ENCODE measurements at regions not wholly inside any gene's neighbourhood (a gene's known extent, or its start where the extent isn't known, plus 50 kb on each side); places are given as distances from the start of the nearest gene placed in this dataset.
"Not testable (repeated sequence)": the region's sequence is repeated elsewhere in the genome, so short reads cannot be mapped to it uniquely, and the experiment has no call there.

DNA sequence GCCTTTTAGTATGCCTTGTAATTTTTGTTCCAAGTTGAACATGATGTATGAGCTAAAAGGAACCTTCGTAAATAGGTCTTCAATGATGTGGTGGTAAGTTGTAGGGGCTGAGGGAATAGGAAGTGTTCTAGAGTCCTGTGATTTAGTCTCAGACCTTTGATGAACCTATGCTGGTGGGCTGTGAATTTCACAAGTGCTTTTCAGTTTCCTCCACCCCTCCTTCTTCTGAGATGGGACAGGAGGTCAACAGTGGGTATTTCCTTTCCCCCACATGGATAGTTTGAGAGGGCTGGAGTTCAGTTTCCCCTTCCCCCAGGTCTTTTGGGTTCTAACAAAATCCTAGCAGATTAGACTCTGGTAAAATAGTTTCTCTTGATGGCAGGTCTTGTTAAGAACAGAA is 121.0 kb upstream of the ATXN1 start:
- no peak for TF ChIP-seq EZH2phosphoT487 (IDR thresholded peaks at IDR 0.05; ENCODE audit: borderline replicate concordance, low read length)
- TF ChIP-seq, protein P1, sequence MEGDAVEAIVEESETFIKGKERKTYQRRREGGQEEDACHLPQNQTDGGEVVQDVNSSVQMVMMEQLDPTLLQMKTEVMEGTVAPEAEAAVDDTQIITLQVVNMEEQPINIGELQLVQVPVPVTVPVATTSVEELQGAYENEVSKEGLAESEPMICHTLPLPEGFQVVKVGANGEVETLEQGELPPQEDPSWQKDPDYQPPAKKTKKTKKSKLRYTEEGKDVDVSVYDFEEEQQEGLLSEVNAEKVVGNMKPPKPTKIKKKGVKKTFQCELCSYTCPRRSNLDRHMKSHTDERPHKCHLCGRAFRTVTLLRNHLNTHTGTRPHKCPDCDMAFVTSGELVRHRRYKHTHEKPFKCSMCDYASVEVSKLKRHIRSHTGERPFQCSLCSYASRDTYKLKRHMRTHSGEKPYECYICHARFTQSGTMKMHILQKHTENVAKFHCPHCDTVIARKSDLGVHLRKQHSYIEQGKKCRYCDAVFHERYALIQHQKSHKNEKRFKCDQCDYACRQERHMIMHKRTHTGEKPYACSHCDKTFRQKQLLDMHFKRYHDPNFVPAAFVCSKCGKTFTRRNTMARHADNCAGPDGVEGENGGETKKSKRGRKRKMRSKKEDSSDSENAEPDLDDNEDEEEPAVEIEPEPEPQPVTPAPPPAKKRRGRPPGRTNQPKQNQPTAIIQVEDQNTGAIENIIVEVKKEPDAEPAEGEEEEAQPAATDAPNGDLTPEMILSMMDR (IDR thresholded peaks at IDR 0.05; ENCODE audit: low read depth, low read length, poor library complexity, severe bottlenecking), result no peak

DNA sequence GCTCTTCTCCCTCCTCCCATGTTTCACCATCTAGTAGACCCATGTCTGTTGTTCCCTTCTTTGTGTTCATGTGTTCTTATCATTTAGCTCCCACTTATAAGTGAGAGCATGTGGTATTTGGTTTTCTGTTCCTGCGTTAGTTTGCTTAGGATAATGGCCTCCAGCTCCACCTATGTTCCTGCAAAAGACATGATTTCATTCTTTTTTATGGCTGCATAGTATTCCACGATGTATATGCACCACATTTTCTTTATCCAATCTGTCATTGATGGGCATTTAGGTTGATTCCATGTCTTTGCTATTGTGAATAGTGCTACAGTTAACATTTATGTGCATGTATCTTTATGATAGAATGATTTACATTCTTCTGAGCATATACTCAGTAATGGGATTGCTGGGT is 115.6 kb upstream of the ATXN1 start:
- H3K27ac ChIP-seq (ENCODE audit: low read depth, low read length); H3K4me1 ChIP-seq (ENCODE audit: control insufficient read depth, low read length); H3F3A ChIP-seq (ENCODE audit: control insufficient read depth, insufficient read depth); H4K20me1 ChIP-seq (ENCODE audit: control insufficient read depth, insufficient read depth, low read depth, low read length); H3K9me3 ChIP-seq (ENCODE audit: control insufficient read depth, insufficient read depth, low read length); H3K9me2 ChIP-seq (replicated peaks; ENCODE audit: control insufficient read depth, low read length); H3K79me2 ChIP-seq (ENCODE audit: control insufficient read depth, low read length); H3K36me3 ChIP-seq (ENCODE audit: control insufficient read depth, low read length); H3K4me2 ChIP-seq (ENCODE audit: low read length); H3K27me3 ChIP-seq (ENCODE audit: control insufficient read depth, low read length); H3K4me3 ChIP-seq (ENCODE audit: low read length): not testable (repeated sequence)

More for the DNA sequence above, 121.0 kb upstream of the ATXN1 start:
- no peaks in the 10 kb centered on the region for H3F3A ChIP-seq (ENCODE audit: control insufficient read depth, insufficient read depth)
- no peak overlapping the region for H3K27ac ChIP-seq (ENCODE audit: low read depth, low read length)
- peaks cover 3% of the 10 kb centered on the region; the same call in 1 of the 2 replicates for H3K27me3 ChIP-seq (ENCODE audit: control insufficient read depth, low read length)
- no peaks in the 10 kb centered on the region for H4K20me1 ChIP-seq (ENCODE audit: control insufficient read depth, insufficient read depth, low read depth, low read length)
- H3K4me3 ChIP-seq (ENCODE audit: low read length), result no peak overlapping the region
- no peaks in the 10 kb centered on the region for H3K9me3 ChIP-seq (ENCODE audit: control insufficient read depth, insufficient read depth, low read length)
- no peaks in the 10 kb centered on the region for H3K79me2 ChIP-seq (ENCODE audit: control insufficient read depth, low read length)
- H3K4me1 ChIP-seq (ENCODE audit: control insufficient read depth, low read length), result no peaks in the 10 kb centered on the region
- no peaks in the 10 kb centered on the region for H3K36me3 ChIP-seq (ENCODE audit: control insufficient read depth, low read length)
- no peaks in the 10 kb centered on the region for H3K9me2 ChIP-seq (replicated peaks; ENCODE audit: control insufficient read depth, low read length)
- H3K4me2 ChIP-seq (ENCODE audit: low read length), result no peak overlapping the region

DNA sequence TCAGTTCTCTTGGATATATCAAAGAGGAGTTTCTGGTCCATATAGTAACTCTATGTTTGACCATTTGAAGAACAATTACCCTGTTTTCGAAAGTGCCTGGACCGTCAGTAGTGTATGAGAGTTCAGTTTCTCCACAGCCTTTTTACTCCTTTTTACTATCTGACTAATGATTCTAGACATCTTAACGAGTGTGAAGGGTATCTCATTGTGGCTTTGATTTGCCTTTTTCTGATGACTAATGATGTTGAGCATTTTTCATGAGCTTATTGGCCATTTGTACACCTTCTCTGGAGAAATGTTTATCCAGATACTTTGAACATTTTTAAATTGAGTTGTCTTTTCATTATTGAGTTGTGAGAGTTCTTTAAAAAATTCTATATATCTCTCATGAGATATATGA is 114.9 kb upstream of the ATXN1 start:
- Histone ChIP-seq H3K4me2 (ENCODE audit: low read length) (no peak overlapping the region), H3K79me2 (ENCODE audit: control insufficient read depth, low read length) (no peaks in the 10 kb centered on the region), H3K4me3 (ENCODE audit: low read length) (no peak overlapping the region), H3F3A (ENCODE audit: control insufficient read depth, insufficient read depth) (no peaks in the 10 kb centered on the region), H3K36me3 (ENCODE audit: control insufficient read depth, low read length) (no peaks in the 10 kb centered on the region), H3K9me2 (replicated peaks; ENCODE audit: control insufficient read depth, low read length) (no peaks in the 10 kb centered on the region), H3K27me3 (ENCODE audit: control insufficient read depth, low read length) (peaks cover 5% of the 10 kb centered on the region; the same call in 1 of the 2 replicates), H4K20me1 (ENCODE audit: control insufficient read depth, insufficient read depth, low read depth, low read length) (no peaks in the 10 kb centered on the region), H3K9me3 (ENCODE audit: control insufficient read depth, insufficient read depth, low read length) (no peaks in the 10 kb centered on the region), H3K27ac (ENCODE audit: low read depth, low read length) (no peak overlapping the region), H3K4me1 (ENCODE audit: control insufficient read depth, low read length) (no peaks in the 10 kb centered on the region)
- TF ChIP-seq, protein P1 (IDR thresholded peaks at IDR 0.05; ENCODE audit: low read depth, low read length, poor library complexity, severe bottlenecking), result no peak
- no peak for TF ChIP-seq EZH2phosphoT487 (IDR thresholded peaks at IDR 0.05; ENCODE audit: borderline replicate concordance, low read length)

DNA sequence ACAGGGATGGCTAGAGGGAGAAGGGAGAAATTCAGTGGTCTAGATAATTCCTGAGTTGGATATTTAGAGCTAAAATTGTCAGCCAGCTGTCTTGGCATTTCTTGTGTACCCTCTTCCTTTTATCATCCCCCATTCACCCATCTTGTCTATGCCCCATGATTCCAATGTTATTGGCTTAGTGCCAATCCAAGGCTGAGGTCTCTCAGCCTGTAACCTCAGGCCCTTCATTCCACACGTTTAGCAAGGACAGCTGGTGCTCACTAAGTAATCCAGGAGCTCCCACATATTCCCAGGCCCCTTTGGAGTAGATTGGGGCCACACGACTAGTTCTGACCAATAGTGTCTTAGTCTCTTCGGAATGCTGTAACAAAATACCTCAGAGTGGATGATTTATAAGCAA is 112.4 kb upstream of the ATXN1 start:
- H3K9me2 ChIP-seq (replicated peaks; ENCODE audit: control insufficient read depth, low read length), result no peaks in the 10 kb centered on the region
- TF ChIP-seq, protein P1 (IDR thresholded peaks at IDR 0.05; ENCODE audit: low read depth, low read length, poor library complexity, severe bottlenecking), result no peak
- TF ChIP-seq EZH2phosphoT487 (IDR thresholded peaks at IDR 0.05; ENCODE audit: borderline replicate concordance, low read length), result no peak
- no peaks in the 10 kb centered on the region for H3K4me1 ChIP-seq (ENCODE audit: control insufficient read depth, low read length)
- H3K27me3 ChIP-seq (ENCODE audit: control insufficient read depth, low read length), result peaks cover 10% of the 10 kb centered on the region; the same call in 1 of the 2 replicates
- no peaks in the 10 kb centered on the region for H3F3A ChIP-seq (ENCODE audit: control insufficient read depth, insufficient read depth)
- no peak overlapping the region for H3K4me3 ChIP-seq (ENCODE audit: low read length)
- H3K9me3 ChIP-seq (ENCODE audit: control insufficient read depth, insufficient read depth, low read length), result no peaks in the 10 kb centered on the region
- no peaks in the 10 kb centered on the region for H3K36me3 ChIP-seq (ENCODE audit: control insufficient read depth, low read length)
- no peaks in the 10 kb centered on the region for H3K79me2 ChIP-seq (ENCODE audit: control insufficient read depth, low read length)
- no peak overlapping the region for H3K4me2 ChIP-seq (ENCODE audit: low read length)
- H4K20me1 ChIP-seq (ENCODE audit: control insufficient read depth, insufficient read depth, low read depth, low read length), result no peaks in the 10 kb centered on the region
- H3K27ac ChIP-seq (ENCODE audit: low read depth, low read length), result no peak overlapping the region
